ENCODE measurements at regions not wholly inside any gene's neighbourhood (a gene's known extent, or its start where the extent isn't known, plus 50 kb on each side); places are given as distances from the start of the nearest gene placed in this dataset.

- intact Hi-C loops (cut with micrococcal nuclease), result no loop called here
- no peaks in the 10 kb centered on the region for H3K27me3 Mint-ChIP-seq
- no peaks in the 10 kb centered on the region for H3K36me3 Mint-ChIP-seq (ENCODE audit: low read depth)
- no peak for DNase-seq
- TF ChIP-seq CTCF (IDR thresholded peaks at IDR 0.05), result no peak
- no peak overlapping the region for H3K27ac Mint-ChIP-seq
- ChIA-PET CTCF (no interaction called here), POLR2A (no interaction called here)
- H3K4me1 Mint-ChIP-seq (ENCODE audit: low read depth), result no peaks in the 10 kb centered on the region
- ATAC-seq, result no peak
- H3K4me3 Mint-ChIP-seq, result no peak overlapping the region
- no peaks in the 10 kb centered on the region for H3K9me3 Mint-ChIP-seq
Measured at GRCh38 chr1:219405531-219406331, 207.2 kb downstream of the ZC3H11B start.

- POLR2A ChIA-PET, result no interaction called here
- CTCF ChIA-PET, result no interaction called here
Measured at GRCh38 chr1:219404629-219405028, 208.3 kb downstream of the ZC3H11B start.

GRCh38 chr1:219402925-219403324, 210.0 kb downstream of the ZC3H11B start:
- CTCF ChIA-PET, result no interaction called here
- Mint-ChIP-seq H3K27ac (no peak overlapping the region), H3K9me3 (peaks cover 5% of the 10 kb centered on the region), H3K36me3 (ENCODE audit: low read depth) (no peaks in the 10 kb centered on the region), H3K27me3 (no peaks in the 10 kb centered on the region), H3K4me3 (no peak overlapping the region), H3K4me1 (ENCODE audit: low read depth) (no peaks in the 10 kb centered on the region)
- DNase-seq, result no peak
- POLR2A ChIA-PET, result no interaction called here
- intact Hi-C loops (cut with micrococcal nuclease), result no loop called here
- TF ChIP-seq CTCF (IDR thresholded peaks at IDR 0.05), result no peak
- no peak for ATAC-seq

More at GRCh38 chr1:219404629-219405028, 208.3 kb downstream of the ZC3H11B start:
- H3K9me3 Mint-ChIP-seq, result no peaks in the 10 kb centered on the region
- no peaks in the 10 kb centered on the region for H3K4me1 Mint-ChIP-seq (ENCODE audit: low read depth)
- H3K4me3 Mint-ChIP-seq, result no peak overlapping the region
- ATAC-seq (no peak), DNase-seq (no peak)
- no peak for TF ChIP-seq CTCF (IDR thresholded peaks at IDR 0.05)
- H3K27ac Mint-ChIP-seq, result no peak overlapping the region
- intact Hi-C loops (cut with micrococcal nuclease), result no loop called here
- H3K36me3 Mint-ChIP-seq (ENCODE audit: low read depth), result no peaks in the 10 kb centered on the region
- no peaks in the 10 kb centered on the region for H3K27me3 Mint-ChIP-seq

GRCh38 chr1:219401724-219402625, 210.9 kb downstream of the ZC3H11B start:
- no peak for DNase-seq
- ChIA-PET POLR2A (no interaction called here), CTCF (no interaction called here)
- Mint-ChIP-seq H3K27me3 (no peaks in the 10 kb centered on the region), H3K4me1 (ENCODE audit: low read depth) (no peaks in the 10 kb centered on the region), H3K9me3 (peaks cover 10% of the 10 kb centered on the region), H3K4me3 (no peak overlapping the region), H3K27ac (no peak overlapping the region), H3K36me3 (ENCODE audit: low read depth) (no peaks in the 10 kb centered on the region)
- TF ChIP-seq CTCF (IDR thresholded peaks at IDR 0.05), result no peak
- intact Hi-C loops (cut with micrococcal nuclease), result no loop called here
- ATAC-seq, result no peak

GRCh38 chr1:219399446-219399845, 213.5 kb downstream of the ZC3H11B start:
- Mint-ChIP-seq H3K4me3 (no peak overlapping the region), H3K27me3 (no peaks in the 10 kb centered on the region), H3K27ac (no peak overlapping the region), H3K4me1 (ENCODE audit: low read depth) (no peaks in the 10 kb centered on the region), H3K9me3 (peaks cover 28% of the 10 kb centered on the region), H3K36me3 (ENCODE audit: low read depth) (no peaks in the 10 kb centered on the region)
- no peak for TF ChIP-seq CTCF (IDR thresholded peaks at IDR 0.05)
- intact Hi-C loops (cut with micrococcal nuclease), result no loop called here
- POLR2A ChIA-PET, result no interaction called here
- ATAC-seq (no peak), DNase-seq (no peak)
- CTCF ChIA-PET, result no interaction called here

All from activated CD8-positive, alpha-beta T cell treated with anti-CD3 and anti-CD28 coated beads for 36 hours (primary cell).